Esophagus muscularis mucosa (tissue), 4 donors: ENCODE measurements at regions not wholly inside any gene's neighbourhood (a gene's known extent, or its start where the extent isn't known, plus 50 kb on each side); places are given as distances from the start of the nearest gene placed in this dataset.

Source experiments
- EP300 ChIP-seq: sonication (generic); formaldehyde crosslinking; IDR thresholded peaks from one replicate; pipeline ENCODE4 v1.6.1; 2017; ENCODE audit warnings: antibody characterized with exemption
- POLR2A ChIP-seq: fragments of 450-650 bp; IDR thresholded peaks from one replicate; pipeline ENCODE4 v1.6.1; 2017; ENCODE audit warnings: antibody characterized with exemption, moderate library complexity, mild to moderate bottlenecking, low read depth
- TF ChIP-seq, protein P1 (sequence below), 3 experiments: fragments of 200-600 bp in 2 of 3; fragments of 450-650 bp in 1 of 3; sonication (generic) in 2 of 3; IDR thresholded peaks; one replicate each; pipeline ENCODE4 v1.5.1; 2017 to 2019; ENCODE audit warnings: antibody characterized with exemption in 3 of 3, mild to moderate bottlenecking in 2 of 3, moderate library complexity in 1 of 3

DNA sequence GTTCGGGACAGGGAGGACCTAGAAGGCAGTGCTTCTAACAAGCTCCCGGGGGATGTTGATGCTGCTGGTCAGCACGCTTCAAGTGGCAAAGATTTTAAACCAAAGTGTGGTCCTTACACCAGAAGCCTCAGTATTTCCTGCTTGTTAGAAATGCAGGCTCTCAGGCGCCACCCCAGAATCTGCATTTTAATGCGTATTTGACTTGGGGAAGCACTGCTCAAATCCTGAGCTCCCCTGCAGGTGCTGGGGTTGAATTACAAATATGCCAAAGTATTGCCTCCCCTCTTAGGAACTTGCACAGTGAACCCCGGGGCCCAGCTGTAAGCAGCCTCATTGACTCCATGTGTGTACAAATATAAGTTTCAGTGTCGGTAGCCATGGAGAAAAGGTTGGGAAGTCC is 70.8 kb upstream of the RAI2 start:
- TF ChIP-seq POLR2A (no peak), EP300 (no peak)
- TF ChIP-seq, protein P1, sequence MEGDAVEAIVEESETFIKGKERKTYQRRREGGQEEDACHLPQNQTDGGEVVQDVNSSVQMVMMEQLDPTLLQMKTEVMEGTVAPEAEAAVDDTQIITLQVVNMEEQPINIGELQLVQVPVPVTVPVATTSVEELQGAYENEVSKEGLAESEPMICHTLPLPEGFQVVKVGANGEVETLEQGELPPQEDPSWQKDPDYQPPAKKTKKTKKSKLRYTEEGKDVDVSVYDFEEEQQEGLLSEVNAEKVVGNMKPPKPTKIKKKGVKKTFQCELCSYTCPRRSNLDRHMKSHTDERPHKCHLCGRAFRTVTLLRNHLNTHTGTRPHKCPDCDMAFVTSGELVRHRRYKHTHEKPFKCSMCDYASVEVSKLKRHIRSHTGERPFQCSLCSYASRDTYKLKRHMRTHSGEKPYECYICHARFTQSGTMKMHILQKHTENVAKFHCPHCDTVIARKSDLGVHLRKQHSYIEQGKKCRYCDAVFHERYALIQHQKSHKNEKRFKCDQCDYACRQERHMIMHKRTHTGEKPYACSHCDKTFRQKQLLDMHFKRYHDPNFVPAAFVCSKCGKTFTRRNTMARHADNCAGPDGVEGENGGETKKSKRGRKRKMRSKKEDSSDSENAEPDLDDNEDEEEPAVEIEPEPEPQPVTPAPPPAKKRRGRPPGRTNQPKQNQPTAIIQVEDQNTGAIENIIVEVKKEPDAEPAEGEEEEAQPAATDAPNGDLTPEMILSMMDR (IDR thresholded peaks at IDR 0.05), result no peak
